Endothelial cell of umbilical vein (primary cell): ENCODE measurements at regions not wholly inside any gene's neighbourhood (a gene's known extent, or its start where the extent isn't known, plus 50 kb on each side); places are given as distances from the start of the nearest gene placed in this dataset.

Experiments used
- BruUV-seq: library from RNA; stranded (reverse); fragments of 400-500 nt; replicated peaks from 2 replicates; lab custom pipeline; 2021; lab: Mats Ljungman, UMichigan
- CTCF ChIA-PET: fragments of 300-600, 350-600 bp; sonication (Branson Sonifier 250); formaldehyde crosslinking; loops from one replicate; lab custom pipeline; 2021; ENCODE audit warnings: antibody characterized with exemption, inconsistent platforms; lab: Charles Lee
- POLR2A ChIA-PET: fragments of 300-600, 350-600 bp; sonication (Branson Sonifier 250); formaldehyde crosslinking; loops from one replicate; lab custom pipeline; 2021; ENCODE audit warnings: antibody characterized with exemption, inconsistent platforms; lab: Charles Lee
- DNase-seq: peaks from one replicate; pipeline ENCODE4 v3.0.0-alpha.2; 2011; ENCODE audit warnings: low read depth, low spot score
- FAIRE-seq: peaks from 2 replicates; lab custom pipeline; 2011; peaks lifted over from hg19 to GRCh38; lab: Jason Lieb, UNC
- H2AFZ ChIP-seq: 2 replicates; pipeline ENCODE4 v1.6.0; 2012; ENCODE audit warnings: low read depth, low read length, control low read depth, inconsistent platforms
- H3K27ac ChIP-seq: 2 replicates; pipeline ENCODE4 v1.5.1; 2011; ENCODE audit warnings: low read depth, mild to moderate bottlenecking, control low read depth, low read length, moderate library complexity; ENCODE audit not compliant: insufficient read depth
- H3K27me3 ChIP-seq, 2 experiments: 2 replicates each; pipeline versions ENCODE4 v1.6.0 to v1.6.1; 2011; ENCODE audit warnings: low read length in 2 of 2, mixed read lengths in 1 of 2; ENCODE audit not compliant: control insufficient read depth in 2 of 2, insufficient read depth in 2 of 2
- H3K36me3 ChIP-seq, 2 experiments: 2 replicates in 1 of 2; 3 replicates in 1 of 2; pipeline ENCODE4 v1.5.1; 2011; ENCODE audit warnings: low read length in 2 of 2, mild to moderate bottlenecking in 1 of 2, moderate library complexity in 1 of 2; ENCODE audit not compliant: control insufficient read depth in 2 of 2, insufficient read depth in 2 of 2; ENCODE audit errors: extremely low read depth in 1 of 2
- H3K4me1 ChIP-seq: 3 replicates; pipeline ENCODE4 v1.5.1; 2011; ENCODE audit warnings: mild to moderate bottlenecking, low read length; ENCODE audit not compliant: control insufficient read depth, insufficient read depth; ENCODE audit errors: extremely low read depth
- H3K4me2 ChIP-seq: 2 replicates; pipeline ENCODE4 v1.6.1; 2011; ENCODE audit warnings: low read length, control low read depth, mixed read lengths; ENCODE audit not compliant: insufficient read depth
- H3K4me3 ChIP-seq, 3 experiments: fragments of 200-600 bp in 1 of 3; sonication (generic), shearing (Covaris generic) in 1 of 3; replicated peaks in 1 of 3; 2 replicates each; pipeline ENCODE4 v1.5.1; 2011 to 2016; ENCODE audit warnings: control low read depth in 3 of 3, low read length in 3 of 3, mild to moderate bottlenecking in 2 of 3, inconsistent platforms in 1 of 3, low read depth in 1 of 3, moderate library complexity in 1 of 3; ENCODE audit not compliant: insufficient read depth in 1 of 3
- H3K79me2 ChIP-seq: 2 replicates; pipeline ENCODE4 v1.6.0; 2012; ENCODE audit warnings: low read length, inconsistent platforms; ENCODE audit not compliant: control insufficient read depth, insufficient read depth
- H3K9ac ChIP-seq: replicated peaks from 2 replicates; pipeline ENCODE3; 2011; ENCODE audit warnings: low read length, control low read depth; ENCODE audit not compliant: insufficient read depth; ENCODE audit errors: extremely low read depth
- H3K9me1 ChIP-seq: replicated peaks from 3 replicates; pipeline ENCODE4 v1.6.0; 2011; ENCODE audit warnings: mild to moderate bottlenecking, low read length; ENCODE audit not compliant: control insufficient read depth, insufficient read depth; ENCODE audit errors: extremely low read depth
- H3K9me3 ChIP-seq: replicated peaks from 2 replicates; pipeline ENCODE4 v1.5.1; 2012; ENCODE audit warnings: low read length, inconsistent platforms; ENCODE audit not compliant: control insufficient read depth, insufficient read depth
- H4K20me1 ChIP-seq: replicated peaks from 2 replicates; pipeline ENCODE3; 2011; ENCODE audit warnings: mild to moderate bottlenecking, low read length; ENCODE audit not compliant: control insufficient read depth, insufficient read depth; ENCODE audit errors: extremely low read depth
- CTCF ChIP-seq, 2 donors: IDR thresholded peaks; 1 replicate in 1 of 2; 2 replicates in 1 of 2; pipeline ENCODE4 v1.5.1; 2011; ENCODE audit warnings: low read length in 2 of 2, mild to moderate bottlenecking in 2 of 2, moderate library complexity in 2 of 2, control low read depth in 1 of 2, inconsistent platforms in 1 of 2, low read depth in 1 of 2; ENCODE audit not compliant: insufficient read depth in 1 of 2; ENCODE audit errors: extremely low read depth in 1 of 2
- EZH2 ChIP-seq: IDR thresholded peaks from 2 replicates; pipeline ENCODE4 v1.6.1; 2012; ENCODE audit warnings: borderline replicate concordance, low read depth, mild to moderate bottlenecking, moderate library complexity, low read length, inconsistent platforms; ENCODE audit not compliant: severe bottlenecking
- FOS ChIP-seq: IDR thresholded peaks from 2 replicates; pipeline ENCODE4 v1.6.1; 2011; ENCODE audit warnings: mild to moderate bottlenecking, low read length, moderate library complexity, borderline replicate concordance; ENCODE audit not compliant: insufficient read depth
- GATA2 ChIP-seq: IDR thresholded peaks from 2 replicates; pipeline ENCODE4 v1.7.0; 2011; ENCODE audit warnings: low read depth, mild to moderate bottlenecking, moderate library complexity, mixed read lengths, low read length; ENCODE audit not compliant: insufficient read length, insufficient read depth
- JUN ChIP-seq: IDR thresholded peaks from 2 replicates; pipeline ENCODE4 v1.6.1; 2011; ENCODE audit warnings: borderline replicate concordance, low read depth; ENCODE audit not compliant: insufficient read length, insufficient read depth
- MAX ChIP-seq: IDR thresholded peaks from 2 replicates; pipeline ENCODE4 v1.6.1; 2011; ENCODE audit not compliant: insufficient read depth, insufficient read length
- MYC ChIP-seq: IDR thresholded peaks from one replicate; pipeline ENCODE4 v1.6.1; 2011; ENCODE audit warnings: mild to moderate bottlenecking, low read depth, low read length
- POLR2A ChIP-seq: IDR thresholded peaks from 2 replicates; pipeline ENCODE4 v1.6.1; 2012; ENCODE audit warnings: low read depth, mild to moderate bottlenecking, control low read depth, low read length
- POLR2AphosphoS5 ChIP-seq: IDR thresholded peaks from 2 replicates; pipeline ENCODE4 v1.6.1; 2012; ENCODE audit warnings: low read depth, mild to moderate bottlenecking, control low read depth, low read length, moderate library complexity; ENCODE audit not compliant: insufficient read depth
- dilution Hi-C: fragments of 300-500 bp; cut with MboI; formaldehyde crosslinking; loops from one replicate; pipeline ENCODE4 v1.15.0; 2019; ENCODE audit warnings: low sequenced_read_pairs; ENCODE audit not compliant: extremely low pct_ligation_motif_present
- intact Hi-C: fragments of 100-400 bp; cut with micrococcal nuclease; formaldehyde crosslinking; loops from one replicate; pipeline ENCODE4 v1.10.0; 2022

- DNase-seq (no peak), FAIRE-seq (no peak)
- H3K9ac ChIP-seq = no peak overlapping the region
- no peaks in the 10 kb centered on the region for H3K4me1 ChIP-seq
- intact Hi-C loops (no loop called here), dilution Hi-C loops (no loop called here)
- no peak overlapping the region for H3K27ac ChIP-seq
- no peaks in the 10 kb centered on the region for H3K9me1 ChIP-seq
- BruUV-seq = no TSS peak
- no peaks in the 10 kb centered on the region for H3K79me2 ChIP-seq
- H3K9me3 ChIP-seq = no peaks in the 10 kb centered on the region
- H2AFZ ChIP-seq = no peak overlapping the region
- POLR2A ChIA-PET = no interaction called here
- H3K36me3 ChIP-seq = no peaks in the 10 kb centered on the region
- no peak overlapping the region for H3K4me2 ChIP-seq
- no peaks in the 10 kb centered on the region for H4K20me1 ChIP-seq
- TF ChIP-seq MAX (no peak), EZH2 (no peak), FOS (no peak), CTCF (IDR thresholded peaks at IDR 0.05; ENCODE audit: extremely low read depth in 1 of 2, insufficient read depth in 1 of 2, low read depth in 1 of 2, low read length in 2 of 2) (no peak), JUN (no peak), MYC (no peak), POLR2A (no peak), GATA2 (no peak), POLR2AphosphoS5 (no peak)
- H3K27me3 ChIP-seq = no peaks in the 10 kb centered on the region
- no peak overlapping the region for H3K4me3 ChIP-seq
- CTCF ChIA-PET = no interaction called here
Observed at GRCh38 chr5:153367466-153367865, 123.0 kb upstream of the GRIA1 start.
